Islet of Langerhans (tissue), 1 donor: ENCODE measurements at regions not wholly inside any gene's neighbourhood (a gene's known extent, or its start where the extent isn't known, plus 50 kb on each side); places are given as distances from the start of the nearest gene placed in this dataset.

Experiments used
- FAIRE-seq: peaks from one replicate; lab custom pipeline; 2011; peaks lifted over from hg19 to GRCh38; lab: Jason Lieb, UNC

GRCh38 chr10:36200577-36200976, 558.5 kb upstream of the FZD8 start:
- no peak for FAIRE-seq

GRCh38 chr10:36198322-36198721, 556.2 kb upstream of the FZD8 start:
- no peak for FAIRE-seq

GRCh38 chr10:36195364-36195763, 553.3 kb upstream of the FZD8 start:
- no peak for FAIRE-seq

GRCh38 chr10:36194276-36194675, 552.2 kb upstream of the FZD8 start:
- FAIRE-seq = no peak

- FAIRE-seq = no peak
Observed at GRCh38 chr10:36191009-36191408, 548.9 kb upstream of the FZD8 start.

- FAIRE-seq = no peak
Observed at GRCh38 chr10:36188461-36188860, 546.4 kb upstream of the FZD8 start.

- FAIRE-seq = no peak
Observed at GRCh38 chr10:36188080-36188453, 546.0 kb upstream of the FZD8 start.

- FAIRE-seq = no peak
Observed at GRCh38 chr10:36187380-36188079, 545.4 kb upstream of the FZD8 start.

- no peak for FAIRE-seq
Observed at GRCh38 chr10:36185097-36185496, 543.0 kb upstream of the FZD8 start.

GRCh38 chr10:36183726-36184125, 541.6 kb upstream of the FZD8 start:
- no peak for FAIRE-seq

- FAIRE-seq = no peak
Observed at GRCh38 chr10:36183056-36183455, 541.0 kb upstream of the FZD8 start.

GRCh38 chr10:36182606-36183005, 540.5 kb upstream of the FZD8 start:
- no peak for FAIRE-seq

GRCh38 chr10:36182179-36182566, 540.1 kb upstream of the FZD8 start:
- FAIRE-seq = no peak

GRCh38 chr10:36181426-36182178, 539.5 kb upstream of the FZD8 start:
- no peak for FAIRE-seq

- FAIRE-seq = no peak
Observed at GRCh38 chr10:36178616-36179015, 536.5 kb upstream of the FZD8 start.

- FAIRE-seq = no peak
Observed at GRCh38 chr10:36177071-36177470, 535.0 kb upstream of the FZD8 start.

- FAIRE-seq = no peak
Observed at GRCh38 chr10:36175954-36176353, 533.9 kb upstream of the FZD8 start.

- FAIRE-seq = no peak
Observed at GRCh38 chr10:36173364-36173763, 531.3 kb upstream of the FZD8 start.

GRCh38 chr10:36171953-36172940, 530.2 kb upstream of the FZD8 start:
- FAIRE-seq = no peak

- no peak for FAIRE-seq
Observed at GRCh38 chr10:36171556-36171952, 529.5 kb upstream of the FZD8 start.

- no peak for FAIRE-seq
Observed at GRCh38 chr10:36170943-36171501, 528.9 kb upstream of the FZD8 start.

- no peak for FAIRE-seq
Observed at GRCh38 chr10:36170142-36170719, 528.1 kb upstream of the FZD8 start.
